Neuronal stem cell (in vitro differentiated cells): ENCODE measurements at regions not wholly inside any gene's neighbourhood (a gene's known extent, or its start where the extent isn't known, plus 50 kb on each side); places are given as distances from the start of the nearest gene placed in this dataset.
A peak's percentile ranks its signal among the peaks of the same experiment; 100 is the strongest.

Experiments
- DNase-seq: peaks from one replicate; pipeline ENCODE4 v3.0.0-alpha.2; 2013; ENCODE audit warnings: low spot score
- H2AFZ ChIP-seq: one replicate; pipeline ENCODE4 v1.6.1; 2013; ENCODE audit warnings: mild to moderate bottlenecking, low read length, inconsistent platforms
- H2AK5ac ChIP-seq: 2 replicates; pipeline ENCODE4 v1.6.1; 2013; ENCODE audit warnings: low read depth, mild to moderate bottlenecking, inconsistent platforms, low read length, moderate library complexity, mixed read lengths
- H2BK120ac ChIP-seq: 2 replicates; pipeline ENCODE4 v1.6.1; 2013; ENCODE audit warnings: low read depth, mild to moderate bottlenecking, inconsistent platforms, low read length, moderate library complexity, mixed read lengths
- H2BK12ac ChIP-seq: one replicate; pipeline ENCODE4 v1.6.1; 2013; ENCODE audit warnings: low read length, inconsistent platforms
- H2BK15ac ChIP-seq: 2 replicates; pipeline ENCODE4 v1.6.1; 2013; ENCODE audit warnings: mild to moderate bottlenecking, low read length, inconsistent platforms, mixed read lengths
- H2BK5ac ChIP-seq: one replicate; pipeline ENCODE4 v1.6.1; 2013; ENCODE audit warnings: inconsistent platforms, mild to moderate bottlenecking, low read length, moderate library complexity
- H3K14ac ChIP-seq: one replicate; pipeline ENCODE4 v1.6.1; 2013; ENCODE audit warnings: low read length, inconsistent platforms
- H3K18ac ChIP-seq: 2 replicates; pipeline ENCODE4 v1.6.1; 2013; ENCODE audit warnings: low read length, inconsistent platforms
- H3K23ac ChIP-seq: 2 replicates; pipeline ENCODE4 v1.6.1; 2013; ENCODE audit warnings: low read depth, mild to moderate bottlenecking, mixed read lengths, low read length, inconsistent platforms; ENCODE audit not compliant: poor library complexity
- H3K27ac ChIP-seq: replicated peaks from 3 replicates; pipeline ENCODE4 v1.5.1; 2013; ENCODE audit warnings: low read length, inconsistent platforms
- H3K27me3 ChIP-seq, 3 experiments: 2 replicates each; pipeline ENCODE4 v1.6.1; 2013; ENCODE audit warnings: low read length in 3 of 3, mild to moderate bottlenecking in 2 of 3, inconsistent platforms in 1 of 3, low read depth in 1 of 3, mixed read lengths in 1 of 3, moderate library complexity in 1 of 3; ENCODE audit not compliant: control insufficient read depth in 3 of 3, insufficient read depth in 3 of 3
- H3K36me3 ChIP-seq, 2 donors: replicated peaks in 1 of 2; 2 replicates each; pipeline ENCODE4 v1.6.1; 2013; ENCODE audit warnings: low read length in 2 of 2; ENCODE audit not compliant: control insufficient read depth in 2 of 2, insufficient read depth in 2 of 2
- H3K4ac ChIP-seq: 2 replicates; pipeline ENCODE4 v1.6.1; 2013; ENCODE audit warnings: inconsistent platforms, mild to moderate bottlenecking, low read length, moderate library complexity
- H3K4me1 ChIP-seq, 2 donors: 1 replicate in 1 of 2; 2 replicates in 1 of 2; pipeline ENCODE4 v1.6.1; 2013; ENCODE audit warnings: low read length in 2 of 2, low read depth in 1 of 2; ENCODE audit not compliant: control insufficient read depth in 2 of 2, insufficient read depth in 1 of 2
- H3K4me2 ChIP-seq: one replicate; pipeline ENCODE4 v1.6.1; 2013; ENCODE audit warnings: mild to moderate bottlenecking, low read length, inconsistent platforms; ENCODE audit not compliant: insufficient read depth, poor library complexity, severe bottlenecking
- H3K4me3 ChIP-seq, 2 donors: 2 replicates each; pipeline ENCODE4 v1.5.1; 2013; ENCODE audit warnings: low read length in 2 of 2, mild to moderate bottlenecking in 2 of 2, inconsistent platforms in 1 of 2, moderate library complexity in 1 of 2
- H3K79me1 ChIP-seq: one replicate; pipeline ENCODE4 v1.6.1; 2013; ENCODE audit warnings: low read depth, mild to moderate bottlenecking, inconsistent platforms, low read length, moderate library complexity
- H3K9ac ChIP-seq: one replicate; pipeline ENCODE4 v1.6.1; 2013; ENCODE audit warnings: mild to moderate bottlenecking, low read depth, low read length, inconsistent platforms; ENCODE audit not compliant: poor library complexity
- H3K9me3 ChIP-seq, 2 donors: replicated peaks in 1 of 2; 2 replicates each; pipeline versions ENCODE3 to v1.6.1; 2013; ENCODE audit warnings: low read length in 2 of 2, mild to moderate bottlenecking in 2 of 2, inconsistent platforms in 1 of 2, low read depth in 1 of 2, mixed read lengths in 1 of 2, moderate library complexity in 1 of 2; ENCODE audit not compliant: control insufficient read depth in 2 of 2, insufficient read depth in 1 of 2
- H4K8ac ChIP-seq: one replicate; pipeline ENCODE4 v1.6.1; 2013; ENCODE audit warnings: low read depth, mild to moderate bottlenecking, inconsistent platforms, low read length, moderate library complexity
- H4K91ac ChIP-seq: one replicate; pipeline ENCODE4 v1.6.1; 2013; ENCODE audit warnings: low read length, low read depth, mild to moderate bottlenecking, inconsistent platforms; ENCODE audit not compliant: poor library complexity
- WGBS, 2 donors: extraction: QIAGEN DNeasy Blood & Tissue Kit; methylation state at CpG; one replicate each; pipeline ENCODE4 v1.1.7; 2013; ENCODE audit warnings: missing lambda C conversion rate in 2 of 2, mixed read lengths in 1 of 2; ENCODE audit not compliant: insufficient read length in 2 of 2, insufficient replicate concordance in 1 of 2; ENCODE audit errors: extremely low coverage in 2 of 2; 5-methylcytosine and 5-hydroxymethylcytosine counted together

DNA sequence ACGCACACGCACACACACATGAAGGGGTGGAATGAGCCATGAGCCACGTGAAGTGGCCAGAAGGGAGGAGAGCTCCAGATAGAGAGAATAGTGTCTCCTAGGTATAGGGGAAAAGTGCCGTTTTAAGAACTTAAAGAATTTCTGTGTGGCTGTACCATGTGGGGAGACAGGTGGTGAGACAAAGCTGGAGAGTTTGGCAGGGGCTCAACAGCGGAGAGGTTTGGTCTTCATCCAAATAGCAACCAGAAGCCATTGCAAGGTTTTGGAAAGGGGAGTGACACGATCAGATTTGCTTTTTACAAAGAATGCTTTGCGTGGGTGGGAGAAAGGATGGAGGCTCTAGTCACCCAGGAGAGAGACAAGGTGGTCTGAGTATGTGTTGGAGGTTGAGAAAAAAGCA, 146.0 kb downstream of the IL20RB start:
- Histone ChIP-seq H3K79me1 (no peaks in the 10 kb centered on the region), H3K27ac (no peak overlapping the region), H2BK12ac (no peak overlapping the region), H3K4me2 (no peak overlapping the region), H2AFZ (no peak overlapping the region), H2BK5ac (no peak overlapping the region), H3K18ac (no peak overlapping the region), H2BK15ac (no peak overlapping the region), H3K4me1 (peaks cover 3 to 15% of the 10 kb centered on the region in 2 donors), H3K23ac (no peak overlapping the region), H3K4ac (no peak overlapping the region), H3K9me3 (no peaks in the 10 kb centered on the region), H3K27me3 (no peaks in the 10 kb centered on the region), H4K8ac (no peak overlapping the region), H3K14ac (peak overlapping the region; percentile 57), H2AK5ac (no peak overlapping the region), H3K9ac (no peak overlapping the region), H3K4me3 (no peak overlapping the region), H3K36me3 (no peaks in the 10 kb centered on the region), H2BK120ac (no peak overlapping the region), H4K91ac (no peak overlapping the region)
- DNase-seq = no peak
- no CpG with 5 or more reads among the region's 7 CpGs for WGBS, 2 donors

DNA sequence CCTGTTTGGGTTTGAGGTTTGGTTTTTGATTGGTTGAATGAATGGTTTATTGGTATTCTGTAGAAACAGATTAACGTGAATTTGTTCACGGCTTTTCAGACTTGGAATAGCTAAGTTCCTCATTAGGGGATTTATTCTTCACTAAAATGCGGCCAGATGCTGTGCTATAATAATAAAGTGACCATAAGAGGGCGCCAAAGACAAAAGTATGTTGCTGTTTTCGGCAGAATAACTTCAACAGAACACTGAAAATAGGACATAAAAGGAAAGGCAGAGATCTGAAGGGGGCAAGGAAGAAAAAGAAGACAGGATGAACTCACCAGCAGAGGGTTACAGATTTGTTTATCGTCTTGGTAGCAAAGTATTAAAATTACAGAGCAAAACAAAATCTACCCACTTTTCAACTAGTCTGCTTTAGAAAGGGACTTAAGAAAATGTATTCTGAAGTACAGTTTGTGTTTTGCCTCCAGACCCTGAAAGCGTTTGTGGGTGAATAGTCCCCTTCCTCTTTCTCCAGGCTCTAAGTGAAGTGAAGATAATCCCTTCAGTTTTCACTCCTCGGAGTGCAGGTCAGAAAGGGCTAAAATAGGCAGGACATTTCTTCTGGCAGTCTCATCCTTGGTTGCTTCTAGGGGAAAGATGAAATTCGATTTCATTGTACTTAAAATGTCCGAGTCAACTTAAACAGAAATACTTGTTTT, 147.6 kb downstream of the IL20RB start:
- Histone ChIP-seq H3K9me3 (no peaks in the 10 kb centered on the region), H3K4me2 (no peak overlapping the region), H3K18ac (no peak overlapping the region), H3K23ac (no peak overlapping the region), H3K4ac (no peak overlapping the region), H4K8ac (no peak overlapping the region), H2BK120ac (no peak overlapping the region), H2AFZ (peak overlapping the region; percentile 69), H3K79me1 (no peaks in the 10 kb centered on the region), H2BK15ac (no peak overlapping the region), H3K4me1 (peaks cover 6 to 15% of the 10 kb centered on the region in 2 donors), H3K27me3 (no peaks in the 10 kb centered on the region), H3K14ac (no peak overlapping the region), H3K36me3 (no peaks in the 10 kb centered on the region), H3K27ac (no peak overlapping the region), H4K91ac (no peak overlapping the region), H3K9ac (no peak overlapping the region), H3K4me3 (peak overlapping the region in 1 of 2 donors; percentile 20), H2BK12ac (no peak overlapping the region), H2AK5ac (no peak overlapping the region), H2BK5ac (no peak overlapping the region)
- 80% methylated on average over 1 of the region's 10 CpGs; no CpG with 5 or more reads in 1 of the 2 donors for WGBS, 2 donors
- peak; percentile 80 for DNase-seq

DNA sequence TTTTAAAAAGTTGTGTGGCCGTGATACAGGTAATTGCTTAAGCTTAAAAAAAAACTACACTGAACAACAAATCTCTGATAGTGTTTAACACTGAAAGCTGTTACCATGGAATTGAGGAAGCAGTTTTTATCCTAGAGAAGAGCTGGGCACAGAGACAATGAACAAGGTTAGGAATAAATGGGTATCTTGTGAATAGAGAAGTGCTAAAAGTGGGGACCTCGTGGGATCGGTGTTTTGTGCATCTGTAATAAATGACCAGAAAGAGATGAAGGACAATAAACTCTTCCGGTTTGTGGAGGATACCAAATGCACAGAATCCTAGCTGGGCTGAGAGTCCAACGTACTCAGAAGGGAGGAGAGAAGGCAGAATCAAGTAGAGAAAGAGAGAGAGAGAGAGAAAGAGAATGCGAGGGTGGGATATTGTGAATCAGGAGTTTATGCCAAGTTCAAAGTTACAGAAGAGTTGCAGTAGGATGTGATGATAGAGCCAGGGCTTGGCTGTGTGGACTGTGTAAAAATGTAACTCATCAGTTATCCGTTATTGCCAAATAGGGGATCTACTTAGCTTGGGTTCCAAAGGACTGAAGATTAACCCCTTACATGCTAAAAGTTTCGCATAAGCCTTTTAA, 148.9 kb downstream of the IL20RB start:
- no peak overlapping the region for H4K91ac ChIP-seq
- H2BK120ac ChIP-seq = no peak overlapping the region
- H3K9ac ChIP-seq = no peak overlapping the region
- H2AK5ac ChIP-seq = no peak overlapping the region
- H3K18ac ChIP-seq = no peak overlapping the region
- H2AFZ ChIP-seq = peak overlapping the region; percentile 40
- no peak overlapping the region for H4K8ac ChIP-seq
- no peaks in the 10 kb centered on the region for H3K9me3 ChIP-seq
- H3K79me1 ChIP-seq = no peaks in the 10 kb centered on the region
- H3K23ac ChIP-seq = no peak overlapping the region
- no peaks in the 10 kb centered on the region for H3K27me3 ChIP-seq
- H3K4me2 ChIP-seq = no peak overlapping the region
- no peaks in the 10 kb centered on the region for H3K36me3 ChIP-seq
- H3K14ac ChIP-seq = no peak overlapping the region
- no peak overlapping the region for H3K4ac ChIP-seq
- no peak for DNase-seq
- no peak overlapping the region for H3K27ac ChIP-seq
- H3K4me1 ChIP-seq = peaks cover 6 to 18% of the 10 kb centered on the region in 2 donors
- H2BK12ac ChIP-seq = no peak overlapping the region
- no peak overlapping the region for H3K4me3 ChIP-seq
- no CpG with 5 or more reads among the region's 8 CpGs for WGBS, 2 donors
- no peak overlapping the region for H2BK5ac ChIP-seq
- no peak overlapping the region for H2BK15ac ChIP-seq

DNA sequence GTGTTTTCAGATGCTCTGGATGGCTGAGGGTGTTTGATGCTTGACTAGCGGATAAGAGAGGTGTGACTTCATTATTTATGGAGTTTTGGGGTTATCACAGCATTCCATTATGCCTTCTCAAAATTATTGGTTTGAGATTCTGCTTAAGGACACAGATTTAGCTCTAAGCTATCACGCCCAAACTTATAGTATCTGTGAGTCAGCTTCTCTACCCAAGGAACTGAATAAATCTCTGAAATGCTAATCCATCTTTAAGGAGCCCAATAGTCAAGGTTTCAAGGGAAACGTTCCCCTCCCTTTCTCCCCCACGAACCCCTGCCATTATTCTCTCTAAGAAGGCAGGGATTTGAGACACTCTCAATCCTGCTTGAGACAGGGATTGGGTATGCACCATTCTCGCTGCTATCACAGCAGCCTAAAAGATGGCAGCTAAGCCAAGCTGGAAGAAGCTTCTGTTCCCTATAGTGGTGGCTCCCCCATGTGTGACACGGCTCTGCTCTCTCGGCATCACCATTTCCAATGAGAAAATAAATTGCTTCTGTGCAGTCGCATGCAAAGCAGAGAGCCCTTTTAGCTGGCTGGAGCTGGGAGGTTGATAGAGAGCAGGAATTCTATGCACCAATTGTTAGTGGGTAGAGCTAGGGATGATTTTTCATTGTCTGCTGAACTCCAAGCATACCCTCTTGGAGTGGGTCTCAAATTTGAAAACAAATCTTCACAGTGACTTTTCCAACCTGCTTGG, 151.1 kb downstream of the IL20RB start:
- no peaks in the 10 kb centered on the region for H3K9me3 ChIP-seq
- H2BK15ac ChIP-seq = no peak overlapping the region
- no peak overlapping the region for H2BK120ac ChIP-seq
- H2BK12ac ChIP-seq = no peak overlapping the region
- no peak overlapping the region for H3K14ac ChIP-seq
- H3K4me3 ChIP-seq = no peak overlapping the region
- H2BK5ac ChIP-seq = no peak overlapping the region
- no peaks in the 10 kb centered on the region for H3K36me3 ChIP-seq
- no peak overlapping the region for H3K4me2 ChIP-seq
- no peak for DNase-seq
- no peak overlapping the region for H3K4ac ChIP-seq
- no peak overlapping the region for H2AK5ac ChIP-seq
- no peak overlapping the region for H2AFZ ChIP-seq
- H3K79me1 ChIP-seq = no peaks in the 10 kb centered on the region
- H4K91ac ChIP-seq = no peak overlapping the region
- H3K23ac ChIP-seq = no peak overlapping the region
- H3K18ac ChIP-seq = no peak overlapping the region
- no peak overlapping the region for H3K9ac ChIP-seq
- no peak overlapping the region for H4K8ac ChIP-seq
- H3K27me3 ChIP-seq = no peaks in the 10 kb centered on the region
- peaks cover 6 to 18% of the 10 kb centered on the region in 2 donors for H3K4me1 ChIP-seq
- no peak overlapping the region for H3K27ac ChIP-seq
- WGBS, 2 donors = no CpG with 5 or more reads among the region's 8 CpGs
